Omental fat pad (tissue), 3 donors: ENCODE measurements at regions not wholly inside any gene's neighbourhood (a gene's known extent, or its start where the extent isn't known, plus 50 kb on each side); places are given as distances from the start of the nearest gene placed in this dataset.
"Not testable (repeated sequence)": the region's sequence is repeated elsewhere in the genome, so short reads cannot be mapped to it uniquely, and the experiment has no call there.

Source experiments
- ATAC-seq: fragments of 150-250 bp; one replicate; pipeline ENCODE4 v1.9.1; 2016; ENCODE audit warnings: mild to moderate bottlenecking, moderate library complexity; ENCODE audit not compliant: low FRiP score
- DNase-seq: peaks from one replicate; pipeline ENCODE4 v3.0.0-alpha.2; 2019; ENCODE audit warnings: low spot score
- CTCF ChIP-seq, 3 donors: fragments of 450-650 bp; IDR thresholded peaks; one replicate each; pipeline ENCODE4 v1.5.1; 2016 to 2017; ENCODE audit warnings: antibody characterized with exemption in 3 of 3, mild to moderate bottlenecking in 3 of 3, moderate library complexity in 2 of 3

DNA sequence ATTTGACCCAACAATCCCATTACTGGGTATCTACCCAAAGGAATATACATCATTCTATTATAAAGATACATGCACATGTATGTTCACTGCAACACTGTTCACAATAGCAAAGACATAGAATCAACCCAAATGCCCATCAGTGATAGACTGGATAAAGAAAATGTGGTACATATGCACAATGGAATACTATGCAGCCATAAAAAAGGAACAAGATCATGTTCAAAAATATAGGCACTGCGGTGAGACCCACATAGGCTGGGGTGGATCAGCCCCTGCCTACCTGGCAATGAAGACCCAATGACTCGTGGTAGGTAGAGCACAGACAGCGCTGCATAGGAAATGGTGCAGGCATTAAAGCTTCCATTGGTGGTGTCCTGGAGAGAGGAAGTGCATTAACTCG lies 88.6 kb upstream of the NFIL3 start:
- ATAC-seq, DNase-seq: not testable (repeated sequence)

DNA sequence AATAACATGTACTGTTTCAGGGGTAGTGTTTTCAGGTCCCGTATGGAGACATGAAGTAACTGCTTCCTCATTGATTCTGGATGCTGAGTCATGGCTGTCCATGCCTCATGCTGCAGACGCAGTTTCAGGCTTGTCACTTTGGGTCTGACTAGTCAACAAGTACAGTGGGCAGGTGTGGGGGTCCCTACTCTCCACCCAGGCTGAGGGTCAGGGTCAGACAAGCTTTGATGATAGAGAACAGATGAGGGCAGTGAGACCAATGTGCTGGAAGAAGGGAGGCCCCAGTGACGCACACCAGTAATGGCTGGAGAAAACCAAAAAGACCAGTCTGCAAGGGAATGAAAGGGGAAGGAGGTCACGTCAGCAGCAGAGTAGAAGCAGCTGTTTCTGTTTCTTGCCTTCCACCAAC lies 80.0 kb upstream of the NFIL3 start:
- DNase-seq: no peak
- ATAC-seq: no peak
- no peak for TF ChIP-seq CTCF (IDR thresholded peaks at IDR 0.05)

DNA sequence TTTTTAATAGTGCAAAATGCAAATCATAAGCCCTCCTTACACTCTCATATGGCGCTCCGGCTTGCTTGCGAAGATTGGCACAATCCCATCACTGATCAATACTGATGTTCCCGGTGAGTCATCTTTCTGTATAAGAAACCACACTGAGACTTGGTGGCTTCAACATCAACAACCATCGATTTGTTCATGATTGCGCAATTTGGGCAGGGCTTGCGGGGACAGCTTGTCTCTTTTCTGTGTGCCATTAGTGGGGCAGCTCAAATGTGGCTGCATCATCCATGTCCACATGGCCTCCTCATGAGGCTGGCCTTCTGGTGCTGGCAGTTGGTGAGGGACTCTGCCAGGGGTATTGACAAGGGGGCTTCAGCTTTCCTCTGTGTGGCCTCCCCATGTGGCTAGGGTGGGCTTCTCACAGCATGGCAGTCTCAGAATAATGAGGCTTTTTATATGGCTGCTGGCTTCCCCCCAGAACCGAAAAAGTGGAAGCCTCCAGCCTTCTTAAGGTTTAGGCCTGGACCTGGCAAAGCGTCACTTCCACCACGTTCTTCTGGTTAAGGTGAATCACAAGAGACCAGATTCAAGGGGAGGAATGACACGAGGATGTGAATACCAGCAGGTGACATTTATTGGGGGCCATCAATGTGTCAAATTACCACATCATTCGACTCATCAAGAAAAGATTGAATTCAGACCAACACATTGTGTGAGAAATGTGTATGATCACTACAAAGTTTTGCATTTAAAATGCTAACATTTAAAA lies 79.5 kb upstream of the NFIL3 start:
- no peak for DNase-seq
- ATAC-seq: no peak
- TF ChIP-seq CTCF (IDR thresholded peaks at IDR 0.05): no peak

- DNase-seq: no peak
- ATAC-seq: no peak
- TF ChIP-seq CTCF (IDR thresholded peaks at IDR 0.05): no peak
Observed at GRCh38 chr9:91502475-91502874, 78.8 kb upstream of the NFIL3 start.

DNA sequence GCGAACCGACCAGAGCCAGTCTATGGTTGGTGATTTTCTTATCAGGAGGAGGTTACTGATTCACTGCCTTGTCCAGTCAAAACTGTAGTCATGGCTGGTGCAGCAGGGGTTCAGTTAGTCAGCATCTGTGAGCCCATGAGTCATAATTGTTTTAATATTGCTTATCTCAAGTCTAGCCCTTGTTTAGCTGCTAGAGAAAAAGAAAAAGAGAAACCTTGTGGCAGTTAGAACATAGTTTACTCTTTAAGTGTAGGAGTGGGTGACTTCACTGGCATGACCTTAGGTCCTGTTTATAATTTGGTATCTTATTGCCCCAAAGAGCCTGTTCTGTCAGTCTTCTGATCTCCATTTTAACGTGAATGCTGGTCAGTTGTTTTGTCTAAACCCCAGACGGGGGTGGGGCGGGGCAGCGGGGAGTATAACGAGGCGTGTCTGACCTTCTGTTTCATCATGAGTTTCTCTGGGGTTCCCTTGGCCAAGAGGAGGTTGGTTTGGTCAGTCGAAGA lies 76.9 kb upstream of the NFIL3 start:
- ATAC-seq: peak; percentile 77

DNA sequence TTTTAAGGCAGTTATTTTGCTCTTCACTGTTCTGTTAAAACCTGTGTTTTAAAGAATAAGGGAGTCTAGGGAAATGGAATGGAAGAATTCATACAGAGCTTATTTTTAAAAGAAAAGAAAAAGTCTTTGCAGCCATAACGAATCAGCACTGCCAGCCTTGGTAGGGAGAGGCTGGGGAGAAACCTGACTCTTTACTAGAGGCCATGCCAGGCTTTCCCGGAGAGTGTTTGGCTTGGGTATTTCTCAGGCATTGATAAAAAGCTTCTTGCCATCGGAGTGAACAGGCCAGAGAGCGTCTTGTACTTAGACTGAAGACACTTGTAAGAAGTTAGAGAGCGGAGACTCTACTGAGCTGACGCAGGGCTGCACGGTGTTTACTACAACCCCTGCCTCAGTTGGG lies 72.7 kb upstream of the NFIL3 start:
- no peak for TF ChIP-seq CTCF (IDR thresholded peaks at IDR 0.05)
- ATAC-seq (no peak), DNase-seq (no peak)

More for the DNA sequence above, 76.9 kb upstream of the NFIL3 start:
- no peak for DNase-seq
- TF ChIP-seq CTCF (IDR thresholded peaks at IDR 0.05): no peak

DNA sequence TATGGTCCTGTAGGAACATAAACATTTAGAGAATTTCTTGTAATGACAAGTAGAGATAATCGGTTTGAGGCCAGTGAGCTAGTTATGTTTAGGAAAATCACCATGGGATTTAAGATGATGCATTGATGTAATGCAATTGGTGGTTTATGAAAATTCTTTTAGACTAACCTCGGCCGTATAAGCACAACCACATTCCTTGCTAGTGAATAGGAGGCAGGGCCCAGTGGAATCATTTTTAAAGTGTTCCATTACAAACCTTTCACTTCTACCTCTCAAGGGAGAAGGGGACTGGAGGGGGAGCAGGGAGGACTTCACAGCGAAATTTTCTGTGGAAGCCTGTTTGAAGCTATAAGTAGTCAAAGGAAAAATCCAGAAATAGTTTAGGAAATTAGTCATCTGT lies 71.8 kb upstream of the NFIL3 start:
- no peak for TF ChIP-seq CTCF (IDR thresholded peaks at IDR 0.05)
- ATAC-seq: no peak
- DNase-seq: no peak
